Nephron (organoid): ENCODE measurements at regions not wholly inside any gene's neighbourhood (a gene's known extent, or its start where the extent isn't known, plus 50 kb on each side); places are given as distances from the start of the nearest gene placed in this dataset.
"Not testable (repeated sequence)": the region's sequence is repeated elsewhere in the genome, so short reads cannot be mapped to it uniquely, and the experiment has no call there.

ENCODE experiments used
- H3K27ac Mint-ChIP-seq, 3 experiments: 2 replicates each; pipeline ENCODE4 v1.8.0; 2020; ENCODE audit warnings: mixed read lengths in 3 of 3, mild to moderate bottlenecking in 2 of 3, moderate library complexity in 1 of 3
- H3K27me3 Mint-ChIP-seq: 2 replicates; pipeline ENCODE4 v1.8.0; 2021; ENCODE audit warnings: low read depth, mild to moderate bottlenecking, moderate library complexity, mixed read lengths
- H3K36me3 Mint-ChIP-seq: 2 replicates; pipeline ENCODE4 v1.8.0; 2020; ENCODE audit warnings: low read depth, mixed read lengths
- H3K4me1 Mint-ChIP-seq: 2 replicates; pipeline ENCODE4 v1.8.0; 2020; ENCODE audit warnings: mixed read lengths
- H3K4me3 Mint-ChIP-seq, 3 experiments: 2 replicates each; pipeline ENCODE4 v1.8.0; 2020; ENCODE audit warnings: mild to moderate bottlenecking in 3 of 3, mixed read lengths in 3 of 3, moderate library complexity in 2 of 3
- H3K9me3 Mint-ChIP-seq: 2 replicates; pipeline ENCODE4 v1.8.0; 2020; ENCODE audit warnings: mixed read lengths
- TF ChIP-seq, protein P1 (sequence below), 3 experiments: fragments of 200-600 bp; sonication (generic); IDR thresholded peaks; one replicate each; pipeline ENCODE4 v1.5.0; 2021; ENCODE audit warnings: antibody characterized with exemption in 3 of 3; ENCODE audit not compliant: unreplicated experiment in 3 of 3

DNA sequence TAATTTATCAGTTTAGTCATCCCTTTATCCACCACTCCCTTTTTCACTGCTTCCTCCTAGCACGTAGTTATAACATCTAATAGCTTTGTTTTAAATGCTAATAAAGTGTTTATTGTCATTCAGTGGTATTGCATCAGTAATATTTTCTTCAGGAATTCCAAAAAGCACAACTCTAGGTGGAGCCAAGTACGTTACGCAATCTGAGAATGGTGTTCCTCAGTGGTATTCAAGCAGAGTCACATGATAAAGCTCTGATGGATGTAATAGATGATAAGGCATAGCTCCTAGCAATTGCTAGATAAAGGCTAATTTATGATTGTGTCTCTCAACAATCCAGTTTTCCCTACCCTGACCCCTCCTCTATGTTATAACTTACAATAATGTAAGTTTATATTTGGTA lies 494.6 kb upstream of the ADGRL4 start:
- Mint-ChIP-seq H3K27ac (no peak overlapping the region), H3K9me3 (no peaks in the 10 kb centered on the region), H3K4me3 (no peak overlapping the region), H3K27me3 (no peaks in the 10 kb centered on the region), H3K4me1 (peaks cover 7% of the 10 kb centered on the region), H3K36me3 (no peaks in the 10 kb centered on the region)
- TF ChIP-seq, protein P1, sequence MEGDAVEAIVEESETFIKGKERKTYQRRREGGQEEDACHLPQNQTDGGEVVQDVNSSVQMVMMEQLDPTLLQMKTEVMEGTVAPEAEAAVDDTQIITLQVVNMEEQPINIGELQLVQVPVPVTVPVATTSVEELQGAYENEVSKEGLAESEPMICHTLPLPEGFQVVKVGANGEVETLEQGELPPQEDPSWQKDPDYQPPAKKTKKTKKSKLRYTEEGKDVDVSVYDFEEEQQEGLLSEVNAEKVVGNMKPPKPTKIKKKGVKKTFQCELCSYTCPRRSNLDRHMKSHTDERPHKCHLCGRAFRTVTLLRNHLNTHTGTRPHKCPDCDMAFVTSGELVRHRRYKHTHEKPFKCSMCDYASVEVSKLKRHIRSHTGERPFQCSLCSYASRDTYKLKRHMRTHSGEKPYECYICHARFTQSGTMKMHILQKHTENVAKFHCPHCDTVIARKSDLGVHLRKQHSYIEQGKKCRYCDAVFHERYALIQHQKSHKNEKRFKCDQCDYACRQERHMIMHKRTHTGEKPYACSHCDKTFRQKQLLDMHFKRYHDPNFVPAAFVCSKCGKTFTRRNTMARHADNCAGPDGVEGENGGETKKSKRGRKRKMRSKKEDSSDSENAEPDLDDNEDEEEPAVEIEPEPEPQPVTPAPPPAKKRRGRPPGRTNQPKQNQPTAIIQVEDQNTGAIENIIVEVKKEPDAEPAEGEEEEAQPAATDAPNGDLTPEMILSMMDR (IDR thresholded peaks at IDR 0.05; ENCODE audit: unreplicated experiment in 3 of 3): no peak

DNA sequence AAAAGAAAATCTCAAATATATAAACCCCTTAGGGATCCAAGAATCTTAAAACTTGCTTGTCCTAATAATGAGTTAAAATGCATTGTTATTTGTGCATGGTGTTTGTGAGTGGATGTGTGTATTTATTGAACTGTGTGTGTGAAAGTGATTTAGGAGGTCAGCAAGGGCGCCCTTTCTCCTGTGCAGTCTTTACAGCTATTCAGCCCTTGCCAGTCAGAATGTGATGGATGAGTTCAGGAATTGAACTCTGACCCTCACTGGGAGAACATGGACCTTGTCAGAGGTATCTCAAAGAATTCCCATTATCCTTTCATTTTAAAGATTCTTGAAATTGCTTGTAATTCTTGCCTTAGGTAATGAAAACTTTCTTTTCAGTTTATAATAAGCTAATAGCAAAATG lies 493.0 kb upstream of the ADGRL4 start:
- no peaks in the 10 kb centered on the region for H3K27me3 Mint-ChIP-seq
- H3K4me3 Mint-ChIP-seq: no peak overlapping the region
- H3K9me3 Mint-ChIP-seq: no peaks in the 10 kb centered on the region
- no peak overlapping the region for H3K27ac Mint-ChIP-seq
- peaks cover 14% of the 10 kb centered on the region for H3K4me1 Mint-ChIP-seq
- no peaks in the 10 kb centered on the region for H3K36me3 Mint-ChIP-seq
- TF ChIP-seq, protein P1 (IDR thresholded peaks at IDR 0.05; ENCODE audit: unreplicated experiment in 3 of 3): no peak

DNA sequence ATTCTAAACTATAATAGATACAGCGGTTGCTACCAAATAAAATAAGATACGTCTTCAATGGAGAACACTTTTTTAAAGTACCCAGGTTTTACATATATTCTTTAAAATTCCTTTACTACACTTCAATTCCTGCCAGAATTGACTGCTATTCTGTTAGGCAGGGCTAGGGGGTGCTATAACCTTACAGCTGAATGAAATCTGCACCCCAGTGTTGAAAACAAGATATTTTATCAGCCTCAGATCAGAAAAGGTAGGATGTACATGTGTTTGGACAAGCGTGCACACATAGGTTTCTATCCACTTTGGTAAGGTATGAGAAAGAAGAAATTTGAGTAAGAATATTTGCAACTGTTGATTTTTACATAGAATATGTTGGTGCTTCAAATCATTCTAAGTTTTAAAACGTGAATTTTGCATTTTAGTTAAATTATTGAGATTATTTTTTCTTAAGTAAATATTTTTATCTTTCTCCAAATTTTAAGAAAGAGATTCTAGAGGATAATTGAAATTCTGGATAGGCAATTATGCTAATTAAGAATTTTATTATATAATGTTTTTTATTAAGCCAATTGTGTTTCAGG lies 490.8 kb upstream of the ADGRL4 start:
- Mint-ChIP-seq H3K4me3 (no peak overlapping the region), H3K27ac (peak overlapping the region in 1 of 3 experiments; percentile 19), H3K36me3 (peaks cover 3% of the 10 kb centered on the region), H3K27me3 (peaks cover 3% of the 10 kb centered on the region), H3K9me3 (peaks cover 2% of the 10 kb centered on the region), H3K4me1 (peaks cover 14% of the 10 kb centered on the region)
- TF ChIP-seq, protein P1 (IDR thresholded peaks at IDR 0.05; ENCODE audit: unreplicated experiment in 3 of 3): peak; percentile 79 to 91 (median 81)

DNA sequence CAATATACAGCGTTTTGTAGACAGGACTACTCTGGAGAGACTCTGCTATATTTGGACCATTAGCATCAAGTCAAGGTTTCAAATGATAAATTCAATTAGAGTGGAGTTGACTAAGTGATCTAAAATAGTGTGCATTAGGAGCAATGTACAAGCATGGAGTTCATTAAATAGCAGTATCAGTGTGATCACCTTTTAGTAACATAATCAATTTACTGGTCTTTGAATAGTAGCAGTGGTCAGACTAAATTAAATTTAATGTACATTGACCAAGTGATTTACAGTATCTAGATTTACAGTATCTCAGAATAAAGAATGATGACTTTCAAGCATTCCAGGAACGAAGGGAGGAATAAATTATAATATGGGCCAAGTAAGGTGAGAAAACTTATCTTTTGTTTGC lies 489.6 kb upstream of the ADGRL4 start:
- Mint-ChIP-seq H3K9me3 (peaks cover 2% of the 10 kb centered on the region), H3K36me3 (peaks cover 3% of the 10 kb centered on the region), H3K4me3 (no peak overlapping the region), H3K27me3 (peaks cover 3% of the 10 kb centered on the region), H3K27ac (no peak overlapping the region), H3K4me1 (peaks cover 14% of the 10 kb centered on the region)
- TF ChIP-seq, protein P1 (IDR thresholded peaks at IDR 0.05; ENCODE audit: unreplicated experiment in 3 of 3): no peak

DNA sequence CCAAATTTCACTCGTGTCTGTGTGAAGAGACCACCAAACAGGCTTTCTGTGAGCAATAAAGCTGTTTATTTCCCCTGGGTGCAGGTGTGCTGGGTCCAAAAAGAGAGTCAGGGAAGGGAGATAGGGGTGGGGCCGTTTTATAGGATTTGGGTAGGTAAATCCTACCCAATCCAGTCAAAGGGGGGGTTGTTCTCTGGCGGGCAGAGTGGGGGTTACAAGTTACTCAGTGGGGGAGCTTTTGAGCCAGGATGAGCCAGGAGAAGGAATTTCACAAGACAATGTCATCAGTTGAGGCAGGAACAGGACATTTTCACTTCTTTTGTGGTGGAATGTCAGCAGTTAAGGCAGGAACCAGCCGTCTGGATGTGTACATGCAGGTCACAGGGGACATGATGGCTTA lies 487.2 kb upstream of the ADGRL4 start:
- not testable (repeated sequence) for H3K36me3 Mint-ChIP-seq, H3K27me3 Mint-ChIP-seq, H3K4me3 Mint-ChIP-seq, H3K9me3 Mint-ChIP-seq, H3K27ac Mint-ChIP-seq
- peaks cover 14% of the 10 kb centered on the region for H3K4me1 Mint-ChIP-seq

DNA sequence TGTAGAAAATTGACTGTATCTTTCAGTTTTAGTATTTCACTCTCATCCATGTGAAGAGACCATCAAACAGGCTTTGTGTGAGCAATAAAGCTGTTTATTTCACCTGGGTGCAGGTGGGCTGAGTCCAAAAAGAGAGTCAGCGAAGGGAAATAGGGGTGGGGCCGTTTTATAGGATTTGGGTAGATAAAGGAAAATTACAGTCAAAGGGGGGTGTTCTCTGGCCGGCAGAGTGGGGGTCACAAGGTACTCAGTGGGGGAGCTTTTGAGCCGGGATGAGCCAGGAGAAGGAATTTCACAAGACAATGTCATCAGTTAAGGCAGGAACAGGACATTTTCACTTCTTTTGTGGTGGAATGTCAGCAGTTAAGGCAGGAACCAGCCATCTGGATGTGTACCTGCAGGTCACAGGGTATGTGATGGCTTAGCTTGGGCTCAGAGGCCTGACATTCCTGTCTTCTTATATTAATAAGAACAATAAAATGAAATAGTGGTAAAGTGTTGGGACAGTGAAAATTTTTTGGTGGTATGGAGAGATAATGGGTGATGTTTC lies 482.1 kb upstream of the ADGRL4 start:
- not testable (repeated sequence) for H3K9me3 Mint-ChIP-seq

DNA sequence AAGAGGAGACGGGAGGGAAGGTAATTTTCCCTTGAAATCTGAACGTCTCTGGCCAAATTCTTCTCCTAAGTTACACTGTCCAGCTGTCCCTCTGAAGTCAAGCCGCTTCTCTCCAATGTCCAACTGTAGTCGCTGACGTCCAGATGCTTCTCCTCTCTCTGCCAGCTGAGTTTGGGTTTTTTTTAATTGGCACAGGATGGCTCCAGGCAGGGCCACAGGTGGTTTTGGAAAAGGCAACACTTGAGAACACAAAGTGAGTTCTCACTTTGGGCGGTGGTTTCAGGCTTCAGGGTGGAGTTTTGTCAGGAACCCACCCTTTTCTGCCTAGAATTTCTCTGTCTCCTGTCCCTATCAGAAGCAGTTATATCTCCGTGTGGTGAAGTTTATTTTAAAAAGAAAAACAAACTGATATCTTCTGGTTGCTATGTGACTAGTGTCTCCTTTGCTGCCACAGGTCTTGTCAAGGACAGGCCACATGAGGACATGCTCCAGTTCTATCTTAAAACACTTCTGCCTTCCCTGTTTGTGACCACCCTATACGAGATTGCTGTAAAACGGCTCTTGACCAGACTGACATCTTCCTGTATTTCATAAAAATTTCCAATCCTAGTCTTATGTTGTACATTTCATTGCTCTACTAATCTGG lies 472.3 kb upstream of the ADGRL4 start:
- H3K4me3 Mint-ChIP-seq: no peak overlapping the region
- no peaks in the 10 kb centered on the region for H3K27me3 Mint-ChIP-seq
- no peak overlapping the region for H3K27ac Mint-ChIP-seq
- TF ChIP-seq, protein P1 (IDR thresholded peaks at IDR 0.05; ENCODE audit: unreplicated experiment in 3 of 3): no peak
- H3K9me3 Mint-ChIP-seq: no peaks in the 10 kb centered on the region
- H3K4me1 Mint-ChIP-seq: no peaks in the 10 kb centered on the region
- no peaks in the 10 kb centered on the region for H3K36me3 Mint-ChIP-seq

More for the DNA sequence above, 482.1 kb upstream of the ADGRL4 start:
- not testable (repeated sequence) for H3K4me3 Mint-ChIP-seq, H3K27me3 Mint-ChIP-seq, H3K4me1 Mint-ChIP-seq, H3K27ac Mint-ChIP-seq, H3K36me3 Mint-ChIP-seq
